Astrocyte (in vitro differentiated cells and primary cell): ENCODE measurements at regions not wholly inside any gene's neighbourhood (a gene's known extent, or its start where the extent isn't known, plus 50 kb on each side); places are given as distances from the start of the nearest gene placed in this dataset.
"Not testable (repeated sequence)": the region's sequence is repeated elsewhere in the genome, so short reads cannot be mapped to it uniquely, and the experiment has no call there.

Source experiments
- EZH2 ChIP-seq: IDR thresholded peaks from 2 replicates; pipeline ENCODE4 v1.6.1; 2012; ENCODE audit warnings: mild to moderate bottlenecking, low read length, inconsistent platforms; ENCODE audit not compliant: insufficient read depth
- TF ChIP-seq, protein P1 (sequence below): IDR thresholded peaks from 2 replicates; pipeline ENCODE4 v1.5.1; 2011; ENCODE audit warnings: low read depth, mild to moderate bottlenecking, inconsistent platforms, low read length, moderate library complexity; ENCODE audit not compliant: insufficient read depth

DNA sequence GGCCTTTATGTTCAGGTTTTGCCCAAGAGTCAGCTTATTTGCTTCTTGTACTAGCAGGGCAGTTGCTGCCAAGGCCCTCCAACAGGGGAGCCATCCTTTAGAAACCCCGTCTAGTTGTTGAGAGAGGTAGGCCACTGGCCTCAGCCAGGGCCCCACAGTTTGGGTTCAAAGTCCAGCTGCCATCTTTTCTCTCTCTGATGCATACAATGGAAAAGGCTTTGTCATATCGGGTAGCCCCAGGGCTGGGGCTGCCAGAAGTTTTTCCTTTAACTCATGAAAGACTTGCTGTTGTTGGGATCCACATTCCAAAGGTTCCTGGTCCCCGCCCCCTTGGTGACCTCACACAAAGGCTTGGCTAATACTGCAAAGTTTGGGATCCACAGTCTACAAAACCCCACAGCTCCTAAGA lies 53.7 kb upstream of the ALDH3B2 start:
- TF ChIP-seq, protein P1, sequence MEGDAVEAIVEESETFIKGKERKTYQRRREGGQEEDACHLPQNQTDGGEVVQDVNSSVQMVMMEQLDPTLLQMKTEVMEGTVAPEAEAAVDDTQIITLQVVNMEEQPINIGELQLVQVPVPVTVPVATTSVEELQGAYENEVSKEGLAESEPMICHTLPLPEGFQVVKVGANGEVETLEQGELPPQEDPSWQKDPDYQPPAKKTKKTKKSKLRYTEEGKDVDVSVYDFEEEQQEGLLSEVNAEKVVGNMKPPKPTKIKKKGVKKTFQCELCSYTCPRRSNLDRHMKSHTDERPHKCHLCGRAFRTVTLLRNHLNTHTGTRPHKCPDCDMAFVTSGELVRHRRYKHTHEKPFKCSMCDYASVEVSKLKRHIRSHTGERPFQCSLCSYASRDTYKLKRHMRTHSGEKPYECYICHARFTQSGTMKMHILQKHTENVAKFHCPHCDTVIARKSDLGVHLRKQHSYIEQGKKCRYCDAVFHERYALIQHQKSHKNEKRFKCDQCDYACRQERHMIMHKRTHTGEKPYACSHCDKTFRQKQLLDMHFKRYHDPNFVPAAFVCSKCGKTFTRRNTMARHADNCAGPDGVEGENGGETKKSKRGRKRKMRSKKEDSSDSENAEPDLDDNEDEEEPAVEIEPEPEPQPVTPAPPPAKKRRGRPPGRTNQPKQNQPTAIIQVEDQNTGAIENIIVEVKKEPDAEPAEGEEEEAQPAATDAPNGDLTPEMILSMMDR = not testable (repeated sequence)
- TF ChIP-seq EZH2 = not testable (repeated sequence)
